ENCODE measurements at regions not wholly inside any gene's neighbourhood (a gene's known extent, or its start where the extent isn't known, plus 50 kb on each side); places are given as distances from the start of the nearest gene placed in this dataset.

DNA sequence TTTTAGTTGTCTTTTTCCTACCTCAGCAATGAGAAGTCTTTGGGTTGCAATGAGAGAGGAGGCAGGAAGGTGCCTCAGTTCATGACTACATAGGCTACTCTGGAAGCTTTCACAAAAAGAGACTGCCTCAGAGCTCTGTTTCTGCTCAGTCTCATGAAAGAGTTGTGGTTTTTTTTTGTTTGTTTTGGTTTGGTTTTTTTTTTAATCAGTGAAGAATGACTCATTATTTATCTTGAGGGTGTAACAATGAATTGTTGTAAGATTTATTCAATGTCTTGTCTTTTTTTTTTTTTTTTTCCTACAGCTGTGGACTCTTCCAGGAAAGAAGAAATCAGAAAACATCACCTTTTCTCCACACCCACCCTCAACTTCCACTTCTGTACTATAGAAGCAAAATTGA lies 67.5 kb upstream of the CXCL13 start:
- DNase-seq (ENCODE audit: low read depth): peak; percentile 87
- TF ChIP-seq, protein P1, sequence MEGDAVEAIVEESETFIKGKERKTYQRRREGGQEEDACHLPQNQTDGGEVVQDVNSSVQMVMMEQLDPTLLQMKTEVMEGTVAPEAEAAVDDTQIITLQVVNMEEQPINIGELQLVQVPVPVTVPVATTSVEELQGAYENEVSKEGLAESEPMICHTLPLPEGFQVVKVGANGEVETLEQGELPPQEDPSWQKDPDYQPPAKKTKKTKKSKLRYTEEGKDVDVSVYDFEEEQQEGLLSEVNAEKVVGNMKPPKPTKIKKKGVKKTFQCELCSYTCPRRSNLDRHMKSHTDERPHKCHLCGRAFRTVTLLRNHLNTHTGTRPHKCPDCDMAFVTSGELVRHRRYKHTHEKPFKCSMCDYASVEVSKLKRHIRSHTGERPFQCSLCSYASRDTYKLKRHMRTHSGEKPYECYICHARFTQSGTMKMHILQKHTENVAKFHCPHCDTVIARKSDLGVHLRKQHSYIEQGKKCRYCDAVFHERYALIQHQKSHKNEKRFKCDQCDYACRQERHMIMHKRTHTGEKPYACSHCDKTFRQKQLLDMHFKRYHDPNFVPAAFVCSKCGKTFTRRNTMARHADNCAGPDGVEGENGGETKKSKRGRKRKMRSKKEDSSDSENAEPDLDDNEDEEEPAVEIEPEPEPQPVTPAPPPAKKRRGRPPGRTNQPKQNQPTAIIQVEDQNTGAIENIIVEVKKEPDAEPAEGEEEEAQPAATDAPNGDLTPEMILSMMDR (conservative IDR thresholded peaks at IDR 0.05; ENCODE audit: control insufficient read depth, insufficient read depth, low read depth, low read length): no peak
- H3K4me3 ChIP-seq (ENCODE audit: control insufficient read depth, low read depth, low read length): no peak overlapping the region

DNA sequence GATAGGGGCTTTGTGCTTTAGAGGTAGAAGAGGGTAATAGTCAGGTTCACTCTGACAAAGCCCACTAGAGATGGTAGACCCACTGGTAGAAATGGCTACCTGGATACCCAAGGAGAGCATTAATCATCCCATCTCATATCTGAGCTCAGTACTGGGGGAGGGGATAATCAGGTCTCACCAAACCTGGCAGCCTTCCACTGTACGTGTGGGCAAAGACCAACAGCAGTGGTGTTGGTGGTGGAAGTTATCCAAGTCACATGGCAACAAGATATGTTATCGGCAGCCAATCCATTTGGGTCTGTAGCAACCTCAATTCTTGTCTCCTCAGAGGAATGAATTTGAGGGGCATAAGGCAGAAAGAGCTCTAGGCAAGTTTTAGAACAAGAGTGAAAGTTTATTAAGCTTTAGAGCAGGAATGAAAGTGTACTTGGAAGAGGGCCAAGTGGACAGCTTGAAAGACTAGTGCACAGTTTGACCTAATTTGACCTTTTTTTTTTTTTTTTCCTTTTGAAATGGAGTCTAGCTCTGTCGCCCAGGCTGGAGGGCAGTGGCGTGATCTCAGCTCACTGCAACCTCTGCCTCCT lies 67.0 kb upstream of the CXCL13 start:
- TF ChIP-seq, protein P1 (conservative IDR thresholded peaks at IDR 0.05; ENCODE audit: control insufficient read depth, insufficient read depth, low read depth, low read length): no peak
- peak; percentile 67 for DNase-seq (ENCODE audit: low read depth)
- H3K4me3 ChIP-seq (ENCODE audit: control insufficient read depth, low read depth, low read length): no peak overlapping the region
